T follicular helper cell (primary cell): ENCODE measurements at regions not wholly inside any gene's neighbourhood (a gene's known extent, or its start where the extent isn't known, plus 50 kb on each side); places are given as distances from the start of the nearest gene placed in this dataset.

Experiments
- DNase-seq: peaks from one replicate; pipeline ENCODE4 v3.0.0-alpha.2; 2020; ENCODE audit warnings: low read depth

- DNase-seq, result no peak
Measured at GRCh38 chr18:11269257-11269656, 119.9 kb upstream of the PIEZO2 start.

- no peak for DNase-seq
Measured at GRCh38 chr18:11268741-11269233, 119.4 kb upstream of the PIEZO2 start.

- DNase-seq, result no peak
Measured at GRCh38 chr18:11268153-11268552, 118.8 kb upstream of the PIEZO2 start.

- DNase-seq, result no peak
Measured at GRCh38 chr18:11266781-11267480, 117.6 kb upstream of the PIEZO2 start.

- no peak for DNase-seq
Measured at GRCh38 chr18:11261486-11261885, 112.1 kb upstream of the PIEZO2 start.

GRCh38 chr18:11260961-11261461 is 111.6 kb upstream of the PIEZO2 start:
- DNase-seq, result no peak

- DNase-seq, result no peak
Measured at GRCh38 chr18:11259469-11260150, 110.2 kb upstream of the PIEZO2 start.

- no peak for DNase-seq
Measured at GRCh38 chr18:11258039-11258610, 108.8 kb upstream of the PIEZO2 start.

GRCh38 chr18:11256251-11256650 is 106.9 kb upstream of the PIEZO2 start:
- DNase-seq, result no peak

- no peak for DNase-seq
Measured at GRCh38 chr18:11251891-11252270, 102.5 kb upstream of the PIEZO2 start.

- no peak for DNase-seq
Measured at GRCh38 chr18:11251229-11251890, 102.0 kb upstream of the PIEZO2 start.

- no peak for DNase-seq
Measured at GRCh38 chr18:11249391-11249790, 100.0 kb upstream of the PIEZO2 start.

GRCh38 chr18:11247381-11247970 is 98.1 kb upstream of the PIEZO2 start:
- DNase-seq, result no peak

GRCh38 chr18:11246495-11247300 is 97.3 kb upstream of the PIEZO2 start:
- no peak for DNase-seq

GRCh38 chr18:11245879-11246278 is 96.5 kb upstream of the PIEZO2 start:
- no peak for DNase-seq

- DNase-seq, result no peak
Measured at GRCh38 chr18:11237484-11237883, 88.1 kb upstream of the PIEZO2 start.

- DNase-seq, result no peak
Measured at GRCh38 chr18:11237066-11237465, 87.7 kb upstream of the PIEZO2 start.

GRCh38 chr18:11224153-11224552 is 74.8 kb upstream of the PIEZO2 start:
- no peak for DNase-seq

- DNase-seq, result no peak
Measured at GRCh38 chr18:11219571-11219970, 70.2 kb upstream of the PIEZO2 start.

- DNase-seq, result no peak
Measured at GRCh38 chr18:11215216-11215615, 65.8 kb upstream of the PIEZO2 start.

- DNase-seq, result no peak
Measured at GRCh38 chr18:11204020-11204419, 54.7 kb upstream of the PIEZO2 start.
